ENCODE measurements at regions not wholly inside any gene's neighbourhood (a gene's known extent, or its start where the extent isn't known, plus 50 kb on each side); places are given as distances from the start of the nearest gene placed in this dataset.
A peak's percentile ranks its signal among the peaks of the same experiment; 100 is the strongest.

DNA sequence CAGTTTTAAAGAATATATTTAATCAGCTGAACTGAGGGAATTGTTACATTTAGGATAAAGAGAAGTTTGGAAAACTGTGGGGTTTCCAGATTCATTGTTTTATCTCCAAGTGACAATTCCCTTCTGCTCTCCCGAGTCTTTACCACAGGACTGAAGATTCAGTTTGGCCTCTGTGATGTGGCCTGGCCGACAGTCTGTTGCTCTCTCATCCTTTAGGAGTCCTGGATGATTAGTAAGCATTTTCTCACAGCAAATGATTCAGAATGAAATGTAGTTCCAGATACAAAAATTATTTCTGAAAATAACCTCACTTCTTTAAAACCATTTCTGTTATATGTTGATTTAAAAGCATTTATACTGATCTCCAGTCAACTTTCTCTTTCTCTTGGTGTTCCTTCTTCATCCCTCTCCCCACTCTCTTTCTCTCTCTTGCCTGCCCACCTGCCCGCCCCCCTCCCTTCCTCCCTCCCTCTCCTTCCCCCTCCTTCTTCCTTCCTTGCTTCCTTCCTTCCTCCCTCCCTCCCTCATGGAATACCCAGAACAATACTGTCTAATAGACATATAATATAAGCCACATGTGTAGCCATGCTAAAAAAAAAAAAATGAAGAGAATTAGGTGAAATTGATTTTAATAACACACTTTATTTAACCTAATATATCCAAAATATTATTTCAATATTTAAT is 254.9 kb downstream of the PRL start:
- DNase-seq: no peak

DNA sequence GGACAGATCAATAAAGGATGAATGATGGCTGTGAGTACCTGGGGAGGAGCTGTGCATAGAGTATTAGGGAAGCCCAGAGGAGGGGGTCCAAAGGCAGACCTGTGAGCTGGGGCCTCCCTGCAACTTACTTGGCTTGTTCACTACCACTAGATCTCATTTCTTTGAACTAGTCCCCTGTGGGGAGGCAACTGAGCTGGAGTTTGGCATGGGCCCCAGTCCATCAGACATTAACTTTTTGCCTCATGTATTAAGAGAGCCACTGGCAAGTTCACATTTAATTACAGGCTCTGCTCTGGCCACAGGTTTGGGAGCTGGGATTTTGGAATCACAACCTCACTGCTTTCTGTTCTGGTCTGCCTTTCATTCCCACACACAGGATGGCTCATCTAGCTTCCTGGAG is 254.1 kb downstream of the PRL start:
- DNase-seq: no peak

DNA sequence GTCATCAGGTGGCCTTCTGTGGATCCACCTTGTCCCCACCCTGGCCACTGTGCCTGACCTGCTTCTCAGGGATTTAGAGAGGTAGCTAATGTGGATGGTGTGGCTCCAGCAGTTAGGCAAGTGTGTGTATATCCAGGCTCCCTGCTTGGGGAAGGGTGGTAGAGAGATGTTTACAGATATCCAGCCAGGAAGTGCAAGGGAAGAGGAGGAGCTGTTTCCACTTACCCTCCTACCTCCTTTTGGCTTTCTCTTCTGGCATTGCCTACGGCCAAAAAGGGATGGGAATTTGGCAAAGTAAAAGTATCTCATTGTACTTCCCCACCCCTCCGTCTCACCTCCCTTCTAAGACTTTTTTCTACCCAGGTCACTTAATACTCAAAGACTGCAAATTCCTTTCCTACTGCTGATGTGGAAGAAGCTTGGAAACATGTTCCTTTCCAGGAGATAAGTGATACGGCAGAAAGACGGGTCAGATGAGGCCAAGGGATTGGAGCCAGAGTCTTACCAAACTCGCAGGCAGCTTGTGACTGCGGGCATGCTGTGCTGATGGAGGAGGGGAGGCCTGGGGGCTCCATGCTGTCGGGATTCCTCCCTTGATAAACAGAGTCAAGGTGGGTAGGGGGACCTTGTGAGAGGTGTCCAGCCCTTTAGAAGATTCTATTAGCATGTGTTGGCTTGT is 253.4 kb downstream of the PRL start:
- no peak for DNase-seq

DNA sequence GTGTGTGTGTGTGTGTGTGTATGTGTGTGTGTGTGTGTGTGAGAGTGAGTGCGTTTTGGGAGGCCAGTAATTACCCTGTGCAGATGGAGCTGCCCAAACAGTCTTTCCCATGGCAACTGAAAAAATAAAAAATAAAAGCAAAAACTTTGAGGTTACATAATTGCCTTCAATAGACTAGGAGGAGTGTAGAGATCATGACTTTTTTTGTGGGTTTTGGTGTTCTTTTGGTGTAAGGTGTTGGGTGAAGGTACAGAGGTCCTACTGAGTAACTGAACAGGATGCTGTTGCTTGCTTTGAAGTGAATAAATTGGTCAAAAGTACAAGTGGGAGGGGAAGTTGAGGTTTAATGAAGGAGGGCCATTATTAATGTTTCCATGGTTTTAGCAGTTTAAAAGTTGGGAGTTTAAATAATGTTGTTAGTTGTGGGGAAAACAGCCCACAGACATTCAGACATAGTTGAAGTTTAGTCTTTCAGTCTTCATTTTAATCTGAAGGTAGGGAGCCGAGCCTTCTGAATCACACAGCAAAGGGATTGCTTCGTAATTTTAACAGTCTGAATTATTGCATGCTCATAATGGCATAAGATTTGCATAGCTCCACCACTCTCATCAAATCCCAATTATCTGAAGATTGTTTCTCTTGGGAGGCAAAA is 251.4 kb downstream of the PRL start:
- DNase-seq: no peak

DNA sequence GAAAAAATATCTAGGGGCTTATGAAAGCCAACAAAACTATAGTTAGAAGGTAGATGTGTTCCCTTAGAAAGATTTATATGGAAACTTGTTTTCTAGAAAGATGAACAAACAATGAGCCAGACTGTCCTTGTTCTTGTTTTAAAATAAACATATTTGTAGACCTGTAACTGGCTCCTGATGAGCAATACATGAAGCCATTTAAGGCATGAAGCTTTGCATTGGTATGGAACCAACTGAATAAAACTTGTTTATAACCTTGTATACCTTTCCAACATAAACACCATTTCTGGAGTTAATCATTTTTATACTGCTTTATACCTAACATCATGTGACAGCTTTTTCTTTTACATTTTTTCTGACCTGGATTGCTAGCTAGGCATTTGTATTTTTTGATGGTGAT is 247.8 kb downstream of the PRL start:
- no peak for DNase-seq

DNA sequence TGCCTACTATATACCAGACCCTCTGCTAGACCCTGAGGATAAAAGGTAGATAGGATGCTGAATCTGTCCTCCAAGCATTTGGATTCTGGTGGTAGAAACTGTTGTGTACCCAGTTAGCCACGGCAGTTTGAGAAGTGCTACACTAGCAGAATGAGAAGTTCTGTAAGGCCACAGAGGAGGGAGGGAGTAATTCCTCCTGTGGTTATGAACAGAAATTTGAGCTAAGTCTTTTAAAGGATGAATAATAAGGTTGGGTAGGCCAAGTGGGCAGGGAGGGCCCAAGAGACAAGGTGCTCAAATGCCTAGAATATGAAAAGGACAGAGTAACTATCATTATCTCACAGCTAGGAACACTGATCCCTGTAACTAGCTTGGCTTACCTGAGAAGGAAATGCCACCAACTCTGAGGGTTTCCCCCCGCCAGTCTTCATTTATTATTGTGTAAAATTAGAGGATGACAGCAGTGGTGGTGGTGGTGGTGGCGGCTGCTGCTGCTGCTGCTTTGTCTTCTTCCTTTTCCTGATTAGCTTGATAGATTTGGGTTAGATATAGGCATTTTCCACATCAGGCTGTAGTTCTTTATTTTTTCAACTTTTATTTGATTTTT is 243.3 kb downstream of the PRL start:
- DNase-seq: peak; percentile 26

DNA sequence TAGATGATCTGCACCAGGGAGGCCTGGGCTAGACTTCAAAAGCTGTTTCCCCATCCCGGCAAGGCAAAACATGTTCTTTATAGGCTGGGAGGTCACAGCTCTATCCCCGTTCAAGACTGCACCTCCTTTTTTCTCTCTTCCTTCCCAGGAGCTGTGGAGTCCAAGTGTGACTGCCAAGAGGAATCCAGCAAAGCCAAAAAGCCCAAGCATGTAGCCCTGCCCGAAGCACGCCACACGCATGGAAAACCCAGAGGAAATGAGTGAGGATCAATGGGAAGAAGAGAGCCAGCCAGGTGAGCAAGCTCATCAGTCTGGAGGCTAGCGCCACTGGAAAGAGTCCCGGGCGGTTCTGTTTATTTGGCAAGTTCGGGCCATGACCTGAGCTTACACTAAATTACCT is 240.4 kb downstream of the PRL start:
- DNase-seq: no peak

DNA sequence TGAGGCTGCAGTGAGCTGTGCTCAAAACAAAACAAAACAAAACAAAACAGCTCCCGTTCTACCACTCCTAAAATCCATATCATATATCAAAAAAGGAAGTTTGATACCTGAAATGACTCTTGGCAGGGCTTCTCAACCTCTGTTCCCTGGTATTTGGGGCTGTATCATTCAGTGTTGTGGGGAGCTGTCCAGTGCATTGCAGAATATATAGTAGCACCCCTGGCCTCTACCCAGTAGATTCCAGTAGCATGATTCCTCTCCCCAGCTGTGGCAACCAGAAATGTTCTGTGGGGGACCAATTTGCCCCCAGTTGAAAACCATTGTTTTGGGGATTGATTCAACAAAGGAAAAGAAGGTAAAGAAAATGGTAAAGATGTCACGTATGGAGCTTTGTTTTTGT is 238.9 kb downstream of the PRL start:
- no peak for DNase-seq

DNA sequence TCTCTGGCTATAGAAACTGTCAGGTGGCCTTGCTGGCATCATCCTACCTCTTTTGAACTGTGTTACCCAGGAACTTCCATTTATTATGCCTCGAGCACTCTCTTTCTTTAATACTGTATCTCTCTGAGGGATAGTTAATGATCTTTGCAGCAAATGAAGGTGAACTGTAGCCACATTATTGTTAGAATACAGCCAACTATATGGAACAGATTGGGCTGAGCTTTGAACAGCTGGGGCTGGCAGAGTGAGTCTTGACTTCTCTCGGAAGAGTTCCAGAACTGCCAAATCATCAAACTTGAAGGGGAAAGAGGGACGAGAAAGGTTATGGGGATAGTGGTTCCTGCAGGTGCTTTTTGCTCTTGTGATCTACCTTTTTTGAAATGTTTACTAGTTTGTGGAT is 237.7 kb downstream of the PRL start:
- no peak for DNase-seq

DNA sequence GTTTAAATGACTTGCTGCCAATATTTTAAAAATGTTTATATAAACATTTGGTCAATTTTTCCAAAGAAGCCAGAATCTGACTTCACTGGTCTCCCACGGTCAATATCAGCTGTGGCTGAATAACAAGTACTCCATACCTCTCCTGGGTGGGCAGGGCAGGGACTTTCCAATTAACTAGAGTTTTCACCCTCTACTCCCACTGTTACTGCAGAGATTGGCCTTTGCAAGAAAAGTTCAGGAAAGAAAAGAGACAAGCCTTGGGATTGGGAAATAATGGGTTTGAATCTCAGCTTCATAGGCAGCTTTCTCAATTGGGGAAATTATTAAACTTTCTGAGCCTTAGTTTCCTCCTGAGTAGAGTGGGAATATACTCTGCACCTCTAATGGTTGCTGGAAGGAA is 236.9 kb downstream of the PRL start:
- DNase-seq: no peak

DNA sequence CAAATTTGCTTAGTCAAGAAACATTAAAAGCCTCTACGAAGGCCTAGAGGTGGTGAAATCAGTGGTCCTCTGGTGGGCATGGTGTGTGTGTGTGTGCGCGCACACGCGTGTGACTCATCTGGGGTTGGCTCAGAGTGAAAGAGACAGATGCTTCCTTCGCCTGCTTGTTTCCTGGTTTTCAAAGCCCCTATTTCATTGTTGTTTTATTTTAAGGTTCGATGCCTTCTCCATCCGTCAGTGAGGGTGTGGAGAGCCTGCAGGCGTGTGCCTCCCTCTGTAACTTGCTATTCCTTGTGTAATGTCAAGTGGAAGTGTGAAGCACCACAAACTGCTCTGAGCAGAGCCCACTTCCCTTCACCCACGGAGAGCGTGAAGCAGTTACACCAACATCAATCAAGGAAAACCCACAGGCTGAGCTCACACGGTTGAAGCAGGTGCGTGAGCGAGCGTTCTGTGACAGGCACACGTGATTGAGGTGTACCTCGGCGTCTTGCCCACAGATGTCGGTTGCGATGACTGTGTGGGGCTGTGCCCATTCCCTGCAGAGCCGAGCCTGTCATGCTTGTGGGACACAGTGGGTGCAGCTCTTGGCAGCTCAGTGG is 233.9 kb downstream of the PRL start:
- peak; percentile 80 for DNase-seq

DNA sequence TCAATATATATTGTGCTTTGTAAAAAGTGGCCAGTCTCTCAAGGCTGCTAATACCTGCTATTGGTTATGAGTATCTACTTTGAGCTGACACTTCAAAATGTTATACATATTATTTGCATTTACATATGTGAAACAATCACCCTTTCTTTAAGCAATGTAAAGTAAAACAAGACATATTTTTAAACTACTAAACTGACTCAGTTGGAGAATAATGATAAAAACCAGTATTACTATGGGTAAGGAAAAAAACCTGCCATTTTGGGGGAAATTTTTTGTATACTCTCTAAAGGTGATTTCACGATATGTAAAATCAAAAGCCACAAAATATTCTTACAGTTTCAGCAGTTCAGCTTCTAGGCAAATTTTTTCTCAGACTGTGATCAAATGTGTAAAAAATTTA is 232.3 kb downstream of the PRL start:
- no peak for DNase-seq

DNA sequence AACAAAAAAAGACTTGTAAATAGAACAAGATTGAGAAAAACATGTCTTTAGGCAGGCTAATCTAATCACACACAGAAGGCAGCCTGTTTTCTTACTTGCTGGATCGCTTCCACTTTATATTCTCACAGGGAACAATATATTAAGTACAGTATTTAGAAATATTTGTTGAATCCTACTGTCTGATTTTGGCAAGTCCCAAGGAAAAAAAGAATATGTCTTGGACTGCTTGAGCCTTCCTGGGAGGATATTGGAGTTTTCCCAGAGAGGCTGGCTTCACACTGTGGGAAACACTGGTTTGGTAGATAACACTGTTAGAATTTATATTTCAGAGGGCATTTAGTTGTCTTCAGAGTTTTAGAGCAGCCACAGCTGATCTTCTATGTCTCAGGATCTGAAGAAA is 229.7 kb downstream of the PRL start:
- no peak for DNase-seq

DNA sequence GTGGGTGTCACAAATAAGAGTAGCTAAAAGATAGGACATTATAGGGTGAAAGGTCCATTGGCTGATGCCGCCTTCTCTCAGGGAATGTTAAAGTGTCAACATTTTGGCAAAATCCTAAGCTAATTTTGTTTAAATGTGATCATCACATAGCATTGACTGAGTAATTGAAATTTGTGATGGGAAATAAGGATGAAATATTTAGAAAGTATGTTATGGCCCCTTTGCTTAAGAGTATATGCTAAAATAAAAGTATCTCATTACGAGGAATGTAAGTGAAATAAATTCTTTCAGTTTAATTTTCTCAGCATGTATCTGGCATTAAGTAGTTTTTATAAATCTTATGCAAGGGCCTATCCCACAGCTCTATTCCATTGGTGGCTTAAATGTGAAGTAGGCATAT is 229.2 kb downstream of the PRL start:
- DNase-seq: no peak

DNA sequence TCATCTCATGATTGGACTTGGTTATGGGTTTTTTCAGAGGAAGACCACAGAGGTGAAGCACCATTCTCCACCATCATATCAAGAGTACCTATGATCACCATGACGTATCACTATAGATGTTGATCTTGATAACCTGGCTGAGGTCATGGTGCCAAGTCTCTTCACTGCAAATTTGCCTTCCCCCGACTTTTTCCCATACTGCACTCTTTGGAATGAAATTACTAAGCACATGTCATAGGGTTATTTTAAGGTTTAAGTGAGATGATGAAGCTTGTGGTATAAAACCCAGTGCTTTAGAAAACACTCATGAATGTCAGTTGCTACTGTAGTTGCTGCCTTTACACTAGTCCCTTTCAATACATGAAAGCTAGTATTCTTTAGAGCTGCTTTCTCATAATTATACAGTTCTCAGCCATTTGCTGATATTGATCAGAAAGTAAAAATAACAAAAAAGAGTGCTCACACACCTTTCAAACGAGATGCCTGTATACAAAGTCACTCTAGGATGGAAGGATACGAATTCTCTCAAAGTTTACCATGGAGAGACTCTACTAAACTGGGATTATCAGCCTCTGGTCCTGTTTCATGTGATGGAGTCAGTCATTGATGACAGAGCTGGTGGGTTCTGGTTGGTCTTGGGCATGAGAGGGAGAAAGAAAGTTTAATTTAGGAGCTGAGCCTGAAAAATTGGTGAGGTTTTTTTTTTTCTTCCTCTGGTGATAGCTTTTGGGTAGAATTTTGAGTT is 228.1 kb downstream of the PRL start:
- no peak for DNase-seq

DNA sequence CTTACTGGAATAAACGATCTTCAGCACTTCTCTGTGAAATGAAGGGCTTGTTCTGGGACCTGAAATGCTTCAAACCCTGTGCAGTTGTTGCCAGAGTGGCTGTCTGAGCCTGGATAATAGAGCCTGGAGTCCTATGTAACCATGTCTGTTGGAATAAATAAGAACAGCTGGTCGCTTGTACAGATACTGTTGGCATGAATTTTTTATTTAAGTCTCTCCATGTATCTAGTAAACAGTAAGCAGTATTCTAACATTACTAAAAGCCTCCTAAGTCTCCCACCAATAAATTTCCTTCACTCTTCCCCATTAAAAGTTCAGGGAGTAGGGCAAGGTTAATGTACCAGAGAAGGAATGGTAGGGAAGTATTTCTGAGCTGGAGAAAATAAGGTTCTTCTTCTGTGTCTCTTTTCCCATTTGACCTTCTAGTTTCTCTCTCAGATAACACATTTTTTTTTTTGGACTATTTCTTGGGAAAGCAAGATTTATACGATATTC is 227.5 kb downstream of the PRL start:
- DNase-seq: no peak

DNA sequence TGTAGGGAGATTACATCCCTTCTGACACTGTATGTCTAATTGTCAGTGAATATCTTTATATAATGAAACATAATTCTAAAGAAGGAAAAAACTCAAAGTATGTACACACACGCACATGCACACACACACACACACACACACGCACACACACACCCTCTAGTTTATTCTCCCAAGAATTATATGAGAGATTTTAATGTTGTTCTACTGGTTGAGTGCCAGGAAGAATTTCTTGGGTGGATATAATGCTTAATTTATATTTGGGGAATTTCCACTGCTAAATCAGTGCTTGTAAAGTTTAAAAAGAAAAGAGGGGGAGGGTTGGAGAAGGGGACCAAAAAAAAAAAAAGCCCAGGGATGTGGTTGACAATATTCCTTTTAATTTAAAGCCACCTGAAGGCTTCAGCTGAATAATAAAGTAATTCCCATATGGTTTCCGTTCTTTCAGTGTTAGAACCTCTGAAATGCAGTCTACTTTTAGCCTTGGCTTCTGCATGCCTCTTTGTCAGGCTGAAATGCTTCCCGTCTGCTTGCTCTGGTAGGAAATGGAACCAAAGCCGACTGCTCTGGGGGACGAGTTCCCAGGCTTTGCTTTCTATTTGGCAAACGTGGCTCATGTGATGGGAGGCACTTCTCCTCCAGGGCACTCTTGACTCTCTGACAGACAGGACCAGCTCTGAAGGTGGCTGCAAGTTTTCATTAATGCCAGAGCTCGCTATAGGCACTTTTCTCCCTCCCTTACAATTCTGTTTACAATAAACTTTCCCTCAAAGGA is 225.4 kb downstream of the PRL start:
- DNase-seq: no peak

DNA sequence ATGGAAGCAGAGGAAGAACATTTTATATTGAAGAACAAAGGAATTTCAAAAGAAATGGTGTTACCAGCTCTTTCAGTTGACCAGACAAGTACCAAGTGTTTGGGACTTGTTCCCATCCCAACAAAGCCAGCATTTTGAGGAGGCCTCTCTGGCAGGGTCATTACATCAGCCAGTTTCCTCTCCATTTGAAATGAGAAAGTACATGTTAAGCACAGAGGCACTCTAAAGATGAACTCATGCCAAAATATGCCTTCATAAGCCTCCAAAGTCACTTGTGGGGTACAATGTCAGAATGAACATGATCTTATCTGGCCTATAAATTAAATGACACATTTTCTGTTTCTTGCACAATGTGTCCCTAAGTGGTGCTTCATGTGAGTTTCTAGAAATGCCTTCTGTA is 223.9 kb downstream of the PRL start:
- DNase-seq: peak; percentile 50

DNA sequence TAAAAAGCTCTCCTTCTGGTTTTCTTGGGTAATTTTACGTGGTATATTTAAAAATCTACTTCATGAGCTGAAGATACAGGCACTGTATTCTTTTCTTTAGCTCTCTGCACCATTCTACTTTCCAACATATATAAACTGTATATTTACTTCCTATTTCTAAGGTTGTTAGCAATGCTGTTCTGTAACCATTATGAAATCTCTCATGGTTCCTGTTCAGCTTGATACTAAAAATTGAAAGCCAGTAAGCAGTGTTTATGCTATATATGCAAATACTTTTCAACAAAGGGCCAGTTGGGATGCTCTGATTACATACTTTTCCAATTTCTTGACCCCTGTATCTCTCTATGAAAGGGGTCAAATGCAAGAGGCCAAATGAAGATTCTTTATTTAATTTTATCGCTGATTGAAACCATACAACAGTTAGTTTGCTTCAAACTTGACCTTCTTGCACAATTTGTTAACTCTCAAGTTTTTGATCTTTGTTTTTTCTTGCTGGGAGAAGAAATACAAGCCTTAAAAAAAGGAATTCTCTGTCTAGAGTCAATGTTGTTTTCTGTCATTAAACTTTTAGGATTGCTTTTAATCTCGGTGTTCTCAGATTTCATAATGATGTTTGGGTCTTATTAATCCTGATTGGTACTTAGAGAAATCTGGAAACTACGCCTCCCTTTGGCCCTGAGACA is 223.2 kb downstream of the PRL start:
- DNase-seq: no peak

DNA sequence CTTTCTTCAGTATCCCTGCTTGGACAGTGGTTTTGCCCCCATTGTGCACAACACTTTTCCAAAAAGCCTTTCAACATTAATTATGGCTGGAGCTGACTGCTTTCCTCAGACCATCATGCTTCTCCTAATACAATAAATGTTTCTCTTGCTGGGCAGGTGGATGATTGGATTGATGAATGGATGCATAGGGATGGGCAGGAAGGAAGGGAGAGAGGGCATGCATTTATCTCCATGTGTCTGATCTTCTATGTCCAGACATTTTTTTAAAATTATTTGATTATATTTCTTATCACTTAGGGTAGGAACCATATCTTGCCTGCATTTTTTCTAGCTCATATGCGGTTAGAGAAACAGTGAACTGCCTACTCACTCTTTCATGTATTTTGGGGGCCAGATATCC is 218.5 kb downstream of the PRL start:
- no peak for DNase-seq

DNA sequence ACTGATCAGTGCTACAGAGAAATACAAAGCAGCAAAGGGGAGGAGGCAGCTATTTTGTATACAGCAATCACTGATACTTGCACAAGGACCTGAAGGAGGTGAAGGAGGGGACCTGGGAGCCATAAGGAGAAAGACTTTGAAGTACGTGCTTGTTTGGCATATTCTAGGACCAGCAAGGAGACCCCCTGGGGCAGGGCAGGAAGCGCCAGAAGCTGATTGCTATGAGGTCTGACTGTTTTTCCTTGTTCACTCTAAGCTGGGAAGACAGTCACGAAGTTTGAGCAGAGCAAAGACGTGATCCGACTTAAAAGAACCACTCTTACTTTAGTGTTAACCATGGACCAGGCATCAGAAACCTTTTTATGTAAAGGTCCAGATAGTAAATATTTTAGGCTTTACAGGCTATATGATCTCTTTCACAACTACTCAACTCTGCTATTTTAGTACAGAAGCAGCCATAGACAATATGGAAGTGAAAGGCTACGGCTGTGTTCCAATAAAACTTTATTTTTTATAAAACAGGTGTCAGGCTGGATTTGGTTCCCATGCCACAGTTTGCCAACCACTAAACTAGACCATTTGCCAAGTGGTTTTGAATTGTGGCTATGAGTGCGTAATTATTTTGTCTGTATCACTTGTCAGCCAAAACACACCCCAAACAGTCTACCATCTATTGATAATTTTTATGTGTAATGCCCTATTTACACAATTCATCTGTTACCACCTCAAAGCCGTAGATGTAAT is 217.9 kb downstream of the PRL start:
- DNase-seq: no peak
